NB4 (cell line): ENCODE measurements at regions not wholly inside any gene's neighbourhood (a gene's known extent, or its start where the extent isn't known, plus 50 kb on each side); places are given as distances from the start of the nearest gene placed in this dataset.

Source experiments
- DNase-seq: peaks from one replicate; pipeline ENCODE4 v3.0.0; 2010; ENCODE audit warnings: low read depth
- H3K4me3 ChIP-seq: one replicate; pipeline ENCODE4 v1.5.1; 2011; ENCODE audit warnings: mild to moderate bottlenecking, low read depth, low read length, moderate library complexity
- CTCF ChIP-seq: IDR thresholded peaks from one replicate; pipeline ENCODE4 v1.5.1; 2012; ENCODE audit warnings: low read depth, low read length
- MAX ChIP-seq: IDR thresholded peaks from 2 replicates; pipeline ENCODE4 v1.6.1; 2011; ENCODE audit warnings: low read depth, low read length
- MYC ChIP-seq: IDR thresholded peaks from 2 replicates; pipeline ENCODE4 v1.6.1; 2011; ENCODE audit warnings: low read depth, low read length
- POLR2A ChIP-seq: IDR thresholded peaks from 2 replicates; pipeline ENCODE4 v1.6.1; 2011; ENCODE audit warnings: mild to moderate bottlenecking; ENCODE audit not compliant: insufficient read length; ENCODE audit errors: extremely low read depth

- H3K4me3 ChIP-seq, result no peak overlapping the region
- TF ChIP-seq CTCF, result no peak
- TF ChIP-seq MYC, result no peak
- no peak for TF ChIP-seq MAX
- TF ChIP-seq POLR2A, result no peak
- no peak for DNase-seq
These were observed 244.5 kb downstream of the DPY19L2 start for GRCh38 chr12:63423839-63424238.

GRCh38 chr12:63420206-63420644 lies 248.1 kb downstream of the DPY19L2 start:
- DNase-seq, result peak; percentile 92
- TF ChIP-seq POLR2A, result no peak
- 0 out of 2 replicates have a peak, but pooled peaks have one; percentile 26 for TF ChIP-seq MYC
- peak; percentile 66 for TF ChIP-seq CTCF
- peak; percentile 91 for TF ChIP-seq MAX
- no peak overlapping the region for H3K4me3 ChIP-seq

GRCh38 chr12:63419154-63419553 lies 249.1 kb downstream of the DPY19L2 start:
- TF ChIP-seq MAX, result no peak
- TF ChIP-seq CTCF, result no peak
- TF ChIP-seq POLR2A, result no peak
- no peak for TF ChIP-seq MYC
- no peak overlapping the region for H3K4me3 ChIP-seq
- DNase-seq, result no peak

GRCh38 chr12:63416788-63417187 lies 251.5 kb downstream of the DPY19L2 start:
- no peak for DNase-seq
- no peak for TF ChIP-seq MYC
- no peak for TF ChIP-seq MAX
- TF ChIP-seq CTCF, result no peak
- TF ChIP-seq POLR2A, result no peak
- H3K4me3 ChIP-seq, result no peak overlapping the region

GRCh38 chr12:63415357-63415756 lies 252.9 kb downstream of the DPY19L2 start:
- no peak for TF ChIP-seq MYC
- no peak for TF ChIP-seq MAX
- TF ChIP-seq CTCF, result no peak
- no peak for TF ChIP-seq POLR2A
- no peak overlapping the region for H3K4me3 ChIP-seq
- DNase-seq, result no peak

- no peak overlapping the region for H3K4me3 ChIP-seq
- DNase-seq, result peak; percentile 87
- TF ChIP-seq CTCF (no peak), MAX (no peak), MYC (no peak), POLR2A (no peak)
These were observed 258.1 kb downstream of the DPY19L2 start for GRCh38 chr12:63410197-63410596.
